Psoas muscle (tissue), 7 donors: ENCODE measurements at regions not wholly inside any gene's neighbourhood (a gene's known extent, or its start where the extent isn't known, plus 50 kb on each side); places are given as distances from the start of the nearest gene placed in this dataset.

ENCODE experiments used
- ATAC-seq, 4 donors: fragments of 200-7000 bp; cut with Tn5 transposase; one replicate each; pipeline ENCODE4 v1.9.1; 2020; ENCODE audit warnings: moderate library complexity in 3 of 4, mild to moderate bottlenecking in 2 of 4
- DNase-seq, 2 donors: peaks; one replicate each; pipeline ENCODE4 v3.0.0-alpha.2; 2020
- H3K27ac ChIP-seq: fragments of 200-600 bp; one replicate; pipeline ENCODE4 v1.8.0; 2022
- H3K27me3 ChIP-seq, 3 donors: fragments of 200-600 bp in 1 of 3; one replicate each; pipeline versions ENCODE4 v1.6.1 to v1.8.0; 2013 to 2022; ENCODE audit warnings: low read length in 2 of 3, mild to moderate bottlenecking in 2 of 3, moderate library complexity in 1 of 3; ENCODE audit not compliant: insufficient read depth in 3 of 3
- H3K36me3 ChIP-seq, 2 donors: fragments of 200-600 bp in 1 of 2; one replicate each; pipeline versions ENCODE4 v1.6.1 to v1.8.0; 2013 to 2022; ENCODE audit warnings: low read depth in 1 of 2, mild to moderate bottlenecking in 1 of 2, moderate library complexity in 1 of 2; ENCODE audit not compliant: insufficient read depth in 1 of 2
- H3K4me1 ChIP-seq: fragments of 200-600 bp; one replicate; pipeline ENCODE4 v1.8.0; 2022
- H3K4me3 ChIP-seq: fragments of 200-600 bp; one replicate; pipeline ENCODE4 v1.8.0; 2022; ENCODE audit warnings: mild to moderate bottlenecking
- H3K9me3 ChIP-seq: fragments of 200-600 bp; one replicate; pipeline ENCODE4 v1.8.0; 2022
- WGBS, 3 donors: extraction: QIAGEN DNeasy Blood & Tissue Kit; methylation state at CpG; one replicate each; pipeline versions ENCODE4 v1.1.6 to v1.1.7; 2013; 5-methylcytosine and 5-hydroxymethylcytosine counted together
- intact Hi-C, 2 donors: fragments of 100-400 bp; cut with DNase I; formaldehyde crosslinking; loops; one replicate each; pipeline versions ENCODE4 v1.11.0 to v1.14.2; 2022
- TF ChIP-seq, protein P1 (sequence below): fragments of 200-600 bp; IDR thresholded peaks from one replicate; pipeline ENCODE4 v1.8.0; 2022; ENCODE audit warnings: antibody characterized with exemption
- donor health status: healthy with polysubstance abuse.
- donor health status: DM: no; HTN: no; CAD: no; lungs with moderate emphysema.
- donor health status: Bipolar disorder and iron deficiency.
- donor health status: healthy.
- donor health status: DM: yes; HTN: yes; CAD: no.
- donor health status: DM: no; HTN: no; CAD: no.
- donor health status: DM: yes; HTN: yes; CAD: no.

- TF ChIP-seq, protein P1, sequence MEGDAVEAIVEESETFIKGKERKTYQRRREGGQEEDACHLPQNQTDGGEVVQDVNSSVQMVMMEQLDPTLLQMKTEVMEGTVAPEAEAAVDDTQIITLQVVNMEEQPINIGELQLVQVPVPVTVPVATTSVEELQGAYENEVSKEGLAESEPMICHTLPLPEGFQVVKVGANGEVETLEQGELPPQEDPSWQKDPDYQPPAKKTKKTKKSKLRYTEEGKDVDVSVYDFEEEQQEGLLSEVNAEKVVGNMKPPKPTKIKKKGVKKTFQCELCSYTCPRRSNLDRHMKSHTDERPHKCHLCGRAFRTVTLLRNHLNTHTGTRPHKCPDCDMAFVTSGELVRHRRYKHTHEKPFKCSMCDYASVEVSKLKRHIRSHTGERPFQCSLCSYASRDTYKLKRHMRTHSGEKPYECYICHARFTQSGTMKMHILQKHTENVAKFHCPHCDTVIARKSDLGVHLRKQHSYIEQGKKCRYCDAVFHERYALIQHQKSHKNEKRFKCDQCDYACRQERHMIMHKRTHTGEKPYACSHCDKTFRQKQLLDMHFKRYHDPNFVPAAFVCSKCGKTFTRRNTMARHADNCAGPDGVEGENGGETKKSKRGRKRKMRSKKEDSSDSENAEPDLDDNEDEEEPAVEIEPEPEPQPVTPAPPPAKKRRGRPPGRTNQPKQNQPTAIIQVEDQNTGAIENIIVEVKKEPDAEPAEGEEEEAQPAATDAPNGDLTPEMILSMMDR: no peak
- intact Hi-C loops: no loop called here
- Histone ChIP-seq H3K4me3 (no peak overlapping the region), H3K36me3 (no peaks in the 10 kb centered on the region), H3K27me3 (no peaks in the 10 kb centered on the region), H3K27ac (peak overlapping the region; percentile 9), H3K4me1 (peaks cover 3% of the 10 kb centered on the region), H3K9me3 (no peaks in the 10 kb centered on the region)
- DNase-seq: no peak
- 27 to 64% (median 38%) methylated on average over 1 of the region's 1 CpG for WGBS, 3 donors
- peak in 3 of 4 donors; percentile 36 to 66 (median 57) for ATAC-seq
Measured at GRCh38 chr5:96318569-96319110, 114.4 kb downstream of the PCSK1 start.

GRCh38 chr5:96317945-96318344, 115.1 kb downstream of the PCSK1 start:
- no peaks in the 10 kb centered on the region for H3K9me3 ChIP-seq
- ATAC-seq (no peak), DNase-seq (no peak)
- H3K27me3 ChIP-seq: no peaks in the 10 kb centered on the region
- no peak overlapping the region for H3K4me3 ChIP-seq
- WGBS, 3 donors: 85 to 86% (median 85%) methylated on average over 3 of the region's 3 CpGs
- H3K36me3 ChIP-seq: no peaks in the 10 kb centered on the region
- TF ChIP-seq, protein P1: no peak
- intact Hi-C loops: no loop called here
- peaks cover 3% of the 10 kb centered on the region for H3K4me1 ChIP-seq
- no peak overlapping the region for H3K27ac ChIP-seq

GRCh38 chr5:96316487-96316886, 116.6 kb downstream of the PCSK1 start:
- H3K27me3 ChIP-seq: no peaks in the 10 kb centered on the region
- no peak overlapping the region for H3K27ac ChIP-seq
- no peaks in the 10 kb centered on the region for H3K36me3 ChIP-seq
- H3K4me1 ChIP-seq: peaks cover 3% of the 10 kb centered on the region
- no peak overlapping the region for H3K4me3 ChIP-seq
- no peaks in the 10 kb centered on the region for H3K9me3 ChIP-seq
- intact Hi-C loops: no loop called here
- WGBS, 3 donors: 69 to 77% (median 74%) methylated on average over 2 of the region's 2 CpGs
- DNase-seq (no peak), ATAC-seq (no peak)
- TF ChIP-seq, protein P1: no peak

DNA sequence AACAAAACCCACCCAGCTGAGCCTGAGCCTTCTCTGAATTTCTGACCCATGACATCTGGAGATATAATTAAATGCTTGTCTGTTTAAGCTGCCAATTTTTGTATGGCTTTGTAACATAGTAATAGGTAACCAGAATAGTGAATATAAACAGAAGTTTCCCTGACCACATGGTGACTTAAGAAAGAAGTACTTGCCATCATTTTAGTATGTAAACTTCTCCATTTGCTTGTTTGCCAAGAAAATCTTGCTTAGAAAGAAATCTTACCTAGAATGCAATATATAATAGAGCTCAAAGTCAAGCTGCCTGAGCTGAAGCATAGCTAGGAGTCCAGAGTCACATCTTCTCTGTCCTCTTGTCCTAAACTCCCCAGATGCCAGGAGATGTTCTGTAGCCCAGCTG, 117.0 kb downstream of the PCSK1 start:
- no peak for DNase-seq
- H3K4me1 ChIP-seq: peaks cover 3% of the 10 kb centered on the region
- H3K4me3 ChIP-seq: no peak overlapping the region
- intact Hi-C loops: no loop called here
- peaks cover 2% of the 10 kb centered on the region for H3K9me3 ChIP-seq
- ATAC-seq: no peak
- TF ChIP-seq, protein P1: no peak
- H3K36me3 ChIP-seq: no peaks in the 10 kb centered on the region
- H3K27ac ChIP-seq: no peak overlapping the region
- H3K27me3 ChIP-seq: no peaks in the 10 kb centered on the region

GRCh38 chr5:96315431-96315830, 117.6 kb downstream of the PCSK1 start:
- Histone ChIP-seq H3K27ac (no peak overlapping the region), H3K4me3 (no peak overlapping the region), H3K36me3 (no peaks in the 10 kb centered on the region), H3K4me1 (peaks cover 3% of the 10 kb centered on the region), H3K27me3 (no peaks in the 10 kb centered on the region), H3K9me3 (peaks cover 4% of the 10 kb centered on the region)
- TF ChIP-seq, protein P1: no peak
- intact Hi-C loops: no loop called here
- ATAC-seq: no peak
- DNase-seq: no peak
